OCI-LY7 (cell line): ENCODE measurements at regions not wholly inside any gene's neighbourhood (a gene's known extent, or its start where the extent isn't known, plus 50 kb on each side); places are given as distances from the start of the nearest gene placed in this dataset.

ENCODE experiments used
- BruUV-seq: library from RNA; stranded (reverse); fragments of 400-500 nt; replicated peaks from 2 replicates; lab custom pipeline; 2021; lab: Mats Ljungman, UMichigan
- CTCF ChIA-PET: fragments of 300-600 bp; sonication (Branson Sonifier 250); formaldehyde crosslinking; loops from one replicate; lab custom pipeline; 2022; ENCODE audit warnings: antibody characterized with exemption; ENCODE audit not compliant: unreplicated experiment; lab: Charles Lee
- POLR2A ChIA-PET: fragments of 300-600 bp; sonication (Branson Sonifier 250); formaldehyde crosslinking; loops from one replicate; lab custom pipeline; 2022; ENCODE audit warnings: antibody characterized with exemption; lab: Charles Lee
- DNase-seq: peaks from one replicate; pipeline ENCODE4 v3.0.0-alpha.2; 2015; ENCODE audit warnings: low spot score
- H2AFZ ChIP-seq: fragments of 200-600 bp; sonication (generic), shearing (Covaris generic); 2 replicates; pipeline ENCODE4 v1.6.1; 2014; ENCODE audit warnings: mild to moderate bottlenecking, antibody characterized with exemption, low read length, moderate library complexity
- H3K27ac ChIP-seq: fragments of 200-600 bp; sonication (generic); 2 replicates; pipeline ENCODE4 v1.5.1; 2014; ENCODE audit warnings: mixed run types, low read depth, mild to moderate bottlenecking, moderate library complexity, low read length, inconsistent platforms; ENCODE audit not compliant: poor library complexity, severe bottlenecking
- H3K36me3 ChIP-seq: fragments of 200-600 bp; sonication (generic); 2 replicates; pipeline ENCODE4 v1.6.1; 2014; ENCODE audit warnings: mild to moderate bottlenecking, antibody characterized with exemption, low read length, moderate library complexity, mixed read lengths; ENCODE audit not compliant: insufficient read depth
- H3K4me1 ChIP-seq: fragments of 200-600 bp; sonication (generic); 2 replicates; pipeline ENCODE4 v1.5.1; 2014; ENCODE audit warnings: mild to moderate bottlenecking, low read length; ENCODE audit not compliant: insufficient read depth, poor library complexity, severe bottlenecking
- H3K4me2 ChIP-seq: fragments of 200-600 bp; sonication (generic); 2 replicates; pipeline ENCODE4 v1.6.1; 2014; ENCODE audit warnings: mild to moderate bottlenecking, low read length
- H3K4me3 ChIP-seq: fragments of 200-600 bp; sonication (generic); 2 replicates; pipeline ENCODE4 v1.5.1; 2014; ENCODE audit warnings: mild to moderate bottlenecking, low read depth, low read length; ENCODE audit not compliant: poor library complexity, severe bottlenecking
- H3K79me2 ChIP-seq: fragments of 200-600 bp; sonication (generic); 2 replicates; pipeline ENCODE4 v1.6.1; 2016; ENCODE audit warnings: low read depth, mild to moderate bottlenecking, low read length, moderate library complexity, mixed read lengths; ENCODE audit not compliant: insufficient read depth
- H3K9me2 ChIP-seq: fragments of 200-600 bp; sonication (generic); 2 replicates; pipeline ENCODE4 v1.6.1; 2016; ENCODE audit warnings: mild to moderate bottlenecking, low read length, mixed read lengths; ENCODE audit not compliant: insufficient read depth
- H3K9me3 ChIP-seq: fragments of 200-600 bp; sonication (generic); 2 replicates; pipeline ENCODE4 v1.6.1; 2014; ENCODE audit warnings: mild to moderate bottlenecking, mixed run types, low read length, mixed read lengths
- H4K20me1 ChIP-seq: fragments of 200-600 bp; sonication (generic); 2 replicates; pipeline ENCODE4 v1.6.1; 2014; ENCODE audit warnings: mild to moderate bottlenecking, antibody characterized with exemption, low read length, moderate library complexity, mixed read lengths; ENCODE audit not compliant: insufficient read depth
- CTCF ChIP-seq: fragments of 200-600 bp; sonication (generic); conservative IDR thresholded peaks from 2 replicates; pipeline ENCODE4 v1.5.1; 2014; ENCODE audit warnings: mild to moderate bottlenecking, antibody characterized with exemption, low read length, moderate library complexity, mixed read lengths
- EZH2phosphoT487 ChIP-seq: fragments of 200-600 bp; sonication (generic); IDR thresholded peaks from 2 replicates; pipeline ENCODE4 v1.6.1; 2018; ENCODE audit warnings: low read depth, borderline replicate concordance, mild to moderate bottlenecking, mixed run types, antibody characterized with exemption, low read length, moderate library complexity, mixed read lengths
- intact Hi-C: fragments of 100-400 bp; cut with micrococcal nuclease; formaldehyde crosslinking; loops from one replicate; pipeline ENCODE4 v1.10.0; 2022; ENCODE audit not compliant: unreplicated experiment

- intact Hi-C loops, result no loop called here
- ChIA-PET CTCF (no interaction called here), POLR2A (no interaction called here)
- BruUV-seq, result no TSS peak
- Histone ChIP-seq H3K9me2 (no peaks in the 10 kb centered on the region), H2AFZ (no peak overlapping the region), H3K4me3 (no peak overlapping the region), H3K9me3 (no peaks in the 10 kb centered on the region), H4K20me1 (no peaks in the 10 kb centered on the region), H3K36me3 (no peaks in the 10 kb centered on the region), H3K27ac (no peak overlapping the region), H3K4me1 (peaks cover 10% of the 10 kb centered on the region), H3K4me2 (no peak overlapping the region), H3K79me2 (no peaks in the 10 kb centered on the region)
- DNase-seq, result no peak
- TF ChIP-seq EZH2phosphoT487 (no peak), CTCF (no peak)
Measured at GRCh38 chr5:60490597-60491166, 209.3 kb downstream of the DEPDC1B start.

GRCh38 chr5:60489856-60490255, 210.1 kb downstream of the DEPDC1B start:
- peaks cover 9% of the 10 kb centered on the region for H3K4me1 ChIP-seq
- ChIA-PET CTCF (no interaction called here), POLR2A (no interaction called here)
- no peak overlapping the region for H3K27ac ChIP-seq
- no peak overlapping the region for H2AFZ ChIP-seq
- TF ChIP-seq CTCF (no peak), EZH2phosphoT487 (no peak)
- H3K9me2 ChIP-seq, result no peaks in the 10 kb centered on the region
- DNase-seq, result no peak
- no TSS peak for BruUV-seq
- H3K36me3 ChIP-seq, result no peaks in the 10 kb centered on the region
- intact Hi-C loops, result no loop called here
- H3K4me3 ChIP-seq, result no peak overlapping the region
- no peaks in the 10 kb centered on the region for H3K79me2 ChIP-seq
- H4K20me1 ChIP-seq, result no peaks in the 10 kb centered on the region
- no peaks in the 10 kb centered on the region for H3K9me3 ChIP-seq
- H3K4me2 ChIP-seq, result no peak overlapping the region

GRCh38 chr5:60489377-60489776, 210.6 kb downstream of the DEPDC1B start:
- Histone ChIP-seq H3K27ac (no peak overlapping the region), H3K4me1 (peaks cover 4% of the 10 kb centered on the region), H4K20me1 (no peaks in the 10 kb centered on the region), H3K4me3 (no peak overlapping the region), H3K79me2 (no peaks in the 10 kb centered on the region), H3K36me3 (no peaks in the 10 kb centered on the region), H2AFZ (no peak overlapping the region), H3K9me3 (no peaks in the 10 kb centered on the region), H3K4me2 (no peak overlapping the region), H3K9me2 (no peaks in the 10 kb centered on the region)
- BruUV-seq, result no TSS peak
- no peak for DNase-seq
- intact Hi-C loops, result no loop called here
- TF ChIP-seq CTCF (no peak), EZH2phosphoT487 (no peak)
- POLR2A ChIA-PET, result no interaction called here
- CTCF ChIA-PET, result no interaction called here
